GM12873 (cell line): ENCODE measurements at regions not wholly inside any gene's neighbourhood (a gene's known extent, or its start where the extent isn't known, plus 50 kb on each side); places are given as distances from the start of the nearest gene placed in this dataset.

ENCODE experiments used
- CTCF ChIP-seq: IDR thresholded peaks from 2 replicates; pipeline ENCODE4 v1.5.1; 2012; ENCODE audit warnings: low read depth, mild to moderate bottlenecking, moderate library complexity, low read length, control low read depth; ENCODE audit not compliant: insufficient read depth; ENCODE audit errors: missing control alignments

GRCh38 chr16:17744921-17745572 lies 274.3 kb upstream of the XYLT1 start:
- no peak for TF ChIP-seq CTCF

- no peak for TF ChIP-seq CTCF
Observed at GRCh38 chr16:17743578-17743977, 272.8 kb upstream of the XYLT1 start.

- TF ChIP-seq CTCF: no peak
Observed at GRCh38 chr16:17743158-17743557, 272.4 kb upstream of the XYLT1 start.

- TF ChIP-seq CTCF: no peak
Observed at GRCh38 chr16:17729820-17730219, 259.1 kb upstream of the XYLT1 start.

- no peak for TF ChIP-seq CTCF
Observed at GRCh38 chr16:17728196-17728595, 257.4 kb upstream of the XYLT1 start.

GRCh38 chr16:17724242-17724898 lies 253.6 kb upstream of the XYLT1 start:
- no peak for TF ChIP-seq CTCF

GRCh38 chr16:17723531-17724134 lies 252.9 kb upstream of the XYLT1 start:
- no peak for TF ChIP-seq CTCF
